HG02884 (cell line): ENCODE measurements at regions not wholly inside any gene's neighbourhood (a gene's known extent, or its start where the extent isn't known, plus 50 kb on each side); places are given as distances from the start of the nearest gene placed in this dataset.

Experiments used
- ATAC-seq: cut with Tn5 transposase; IDR thresholded peaks from one replicate; pipeline ENCODE4 v1.9.1; 2021; ENCODE audit warnings: mild to moderate bottlenecking, moderate library complexity; ENCODE audit not compliant: unreplicated experiment

DNA sequence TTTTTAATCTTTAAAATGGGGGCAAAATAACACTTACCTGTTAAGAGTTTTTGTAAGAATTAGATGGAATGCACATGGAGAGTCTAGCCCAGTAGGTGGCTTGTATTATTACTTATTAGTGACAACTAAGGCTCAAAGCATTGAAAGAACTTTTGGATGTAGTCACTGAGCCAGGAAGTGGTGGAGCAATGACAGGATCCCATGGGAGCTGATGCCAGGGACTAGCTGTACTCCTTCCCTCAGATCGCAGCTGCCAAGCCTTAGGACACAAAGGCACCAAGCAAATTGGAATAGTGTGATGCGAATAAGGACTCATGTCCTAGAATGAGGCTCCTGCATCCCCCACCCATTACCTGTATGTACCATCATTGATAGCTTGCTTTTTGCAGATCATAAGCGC lies 370.4 kb upstream of the RGMA start:
- ATAC-seq: no peak

DNA sequence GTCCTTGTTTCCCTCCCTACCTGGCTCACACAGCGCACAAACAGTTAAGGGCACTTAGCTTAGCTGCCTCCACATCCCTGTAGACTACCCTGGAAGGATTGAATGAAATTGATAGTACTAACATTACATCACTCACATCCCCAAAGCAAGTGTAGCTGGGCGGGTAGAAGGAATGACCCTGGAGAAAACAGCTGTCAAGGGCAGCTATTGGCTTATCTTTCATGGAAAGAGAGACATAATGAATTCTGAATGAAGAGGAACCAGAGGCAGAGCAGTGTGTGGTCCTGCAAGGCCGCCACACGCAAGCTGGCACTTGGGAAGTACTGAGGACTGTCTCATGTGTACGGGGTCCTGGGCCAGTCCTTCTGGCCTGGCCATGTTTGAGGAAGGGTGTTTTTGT lies 369.6 kb upstream of the RGMA start:
- no peak for ATAC-seq

DNA sequence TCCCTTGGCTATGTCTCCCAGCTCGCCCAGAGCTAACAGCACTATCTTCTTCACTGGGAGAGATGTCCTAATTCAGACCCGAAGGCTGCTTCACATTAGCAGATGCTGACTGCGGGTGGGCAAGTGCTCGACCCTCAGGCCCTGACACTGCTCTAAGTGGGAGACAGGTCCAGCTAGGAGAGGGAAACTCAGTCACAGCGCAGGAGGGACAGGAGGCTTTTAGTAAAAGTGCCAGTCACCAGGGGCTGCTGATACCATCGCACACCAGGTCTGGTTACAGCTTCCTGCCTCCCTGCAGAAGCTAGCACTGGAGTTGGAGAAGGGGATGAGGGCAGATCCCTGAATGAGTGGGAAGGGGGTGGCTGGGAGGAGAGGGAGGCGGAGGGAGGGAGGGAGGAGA lies 365.8 kb upstream of the RGMA start:
- ATAC-seq: no peak

DNA sequence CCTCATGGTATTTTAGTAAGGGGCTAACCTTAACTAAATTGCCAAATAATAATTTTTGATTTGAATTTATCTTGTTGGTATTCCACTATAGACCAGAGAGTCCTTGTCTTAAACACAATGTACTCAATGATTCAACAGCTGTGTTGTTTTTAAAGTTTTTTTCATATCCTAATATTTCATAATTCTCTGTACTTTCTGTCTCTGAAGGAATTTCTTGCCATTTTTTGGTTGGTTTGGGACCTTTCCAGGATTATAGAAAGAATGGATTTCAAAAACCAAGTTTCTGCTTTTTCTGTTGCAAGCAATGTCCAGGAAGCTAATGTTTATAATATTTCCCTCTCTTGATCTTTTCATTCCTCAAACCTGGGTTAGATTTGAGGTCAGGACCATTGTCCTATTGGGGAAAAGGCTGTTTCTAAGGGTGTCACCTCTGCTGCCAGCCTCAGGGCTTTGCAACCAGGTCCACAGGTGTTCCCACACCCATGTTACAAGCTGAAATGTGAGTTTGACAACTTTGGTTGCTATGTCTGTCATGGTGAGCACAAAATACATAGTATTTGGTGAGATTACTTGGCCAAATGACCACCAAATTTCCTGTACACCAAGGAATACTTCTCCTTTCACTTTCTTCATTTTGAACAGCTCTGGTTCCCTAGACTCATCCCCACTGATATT lies 363.7 kb upstream of the RGMA start:
- no peak for ATAC-seq

DNA sequence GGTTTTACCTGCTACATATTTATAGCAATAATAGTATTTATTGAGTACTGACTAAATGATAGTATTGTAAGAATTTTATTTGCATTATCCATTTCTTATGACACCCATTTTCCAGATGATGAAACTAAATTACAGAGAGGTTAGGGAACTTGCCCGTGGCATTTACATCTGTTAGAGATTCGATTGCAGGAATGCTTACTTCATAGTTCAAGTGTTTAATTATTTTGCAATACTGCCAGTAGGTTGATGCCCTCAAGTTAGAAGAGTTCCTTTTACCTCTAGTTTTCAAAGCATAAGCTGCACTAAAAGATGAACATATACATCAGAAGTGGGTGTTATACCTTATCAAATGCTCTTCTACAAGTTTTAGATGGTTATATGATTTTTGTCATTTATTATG lies 362.8 kb upstream of the RGMA start:
- no peak for ATAC-seq

DNA sequence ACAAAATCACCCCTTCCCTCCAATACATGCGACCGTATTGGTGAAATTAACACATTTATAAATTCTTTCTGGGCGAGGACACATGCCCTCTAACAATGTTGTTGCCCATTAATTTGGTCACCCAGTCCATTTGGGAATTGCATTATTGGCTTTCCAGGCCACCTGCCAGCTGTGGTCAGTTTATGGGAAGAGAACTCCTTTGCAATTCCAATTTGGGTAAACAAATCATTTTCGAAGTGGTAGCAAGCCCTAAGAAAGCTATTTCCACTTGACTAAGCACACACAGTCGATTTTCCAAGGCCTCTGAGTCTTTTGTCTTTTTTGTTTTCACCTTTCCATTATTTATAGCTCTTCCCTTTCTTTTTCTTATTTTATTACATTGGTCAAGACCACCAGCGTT lies 362.3 kb upstream of the RGMA start:
- ATAC-seq: no peak

DNA sequence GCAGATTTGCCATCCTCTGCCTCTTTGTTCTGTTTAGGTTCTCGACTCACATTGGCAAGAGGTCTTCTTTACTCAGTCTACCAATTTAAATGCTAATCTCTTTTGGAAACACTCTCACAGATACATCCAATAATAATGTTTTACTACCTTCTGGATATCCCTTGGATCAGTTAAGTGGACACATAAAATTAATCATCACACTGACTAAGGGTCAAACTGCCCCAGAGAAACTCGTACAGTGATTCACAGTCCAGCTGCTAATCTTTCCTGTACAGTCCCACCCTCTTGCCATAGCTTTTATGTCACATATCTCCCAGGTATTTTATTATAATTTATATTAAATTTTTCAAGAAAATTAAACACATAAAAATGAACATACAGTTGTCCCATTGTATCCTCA lies 360.8 kb upstream of the RGMA start:
- ATAC-seq: no peak

DNA sequence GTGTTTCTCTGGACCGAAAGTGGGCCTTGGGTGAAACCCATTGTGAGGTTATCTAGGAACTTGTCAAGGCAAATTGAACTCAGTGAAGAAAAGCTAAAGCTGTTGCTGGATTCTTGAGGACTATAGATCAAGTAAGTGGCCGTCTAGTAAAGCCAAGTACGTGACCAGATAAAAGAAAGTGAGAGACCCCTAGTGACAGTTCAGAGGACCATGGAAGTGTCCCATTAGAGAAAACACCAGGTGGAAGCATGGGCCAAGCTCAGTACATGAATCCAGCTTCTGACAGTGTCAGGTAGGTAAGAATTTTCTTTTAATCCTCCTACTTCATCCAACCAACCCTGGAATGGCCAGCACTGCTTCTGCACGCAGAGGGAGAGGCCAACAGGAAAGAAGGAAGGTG lies 349.3 kb upstream of the RGMA start:
- ATAC-seq: no peak

DNA sequence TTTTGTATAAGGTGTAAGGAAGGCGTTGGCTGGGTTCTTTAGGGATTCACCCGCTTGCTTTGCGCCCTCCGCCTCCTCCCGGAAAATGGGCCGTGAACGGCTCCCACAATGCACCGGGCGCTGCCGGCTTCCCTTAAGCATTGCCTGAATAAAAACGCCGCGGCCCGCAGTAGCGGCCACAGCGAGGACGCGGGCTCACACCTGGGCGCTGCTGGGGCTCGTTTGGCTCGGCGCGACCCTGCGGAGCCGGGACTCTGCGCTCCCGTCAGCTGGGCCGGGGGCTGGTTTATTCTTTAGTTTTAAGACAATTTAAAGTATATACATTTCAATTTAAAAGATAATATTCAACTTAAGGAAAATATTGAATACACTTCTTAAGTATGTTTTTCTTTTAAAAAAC lies 343.5 kb upstream of the RGMA start:
- no peak for ATAC-seq

DNA sequence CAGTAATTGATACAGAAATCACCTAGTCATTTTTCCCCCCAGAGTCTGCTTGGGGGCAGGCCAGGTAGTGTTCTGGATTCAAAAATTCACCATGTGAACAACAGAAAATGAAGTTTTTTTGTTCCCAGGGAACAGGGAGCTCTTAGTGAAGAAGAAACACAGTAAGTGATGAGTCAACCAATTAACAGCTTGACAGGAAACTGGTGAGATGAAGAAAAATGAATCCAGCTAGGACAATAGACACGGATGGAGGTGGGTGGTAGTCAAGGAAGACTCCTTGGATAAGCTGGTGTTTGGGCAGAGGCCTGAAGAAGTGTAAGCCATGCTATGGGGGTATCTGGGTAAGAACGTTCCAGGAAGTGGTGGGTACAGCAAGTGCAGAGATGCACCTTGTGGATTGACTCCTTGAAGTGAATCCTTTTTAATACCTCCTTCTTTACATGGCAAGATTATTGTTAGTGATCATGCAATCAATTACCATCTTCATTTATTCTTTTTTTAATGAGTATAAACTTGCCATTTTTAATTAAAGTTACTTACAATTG lies 339.9 kb upstream of the RGMA start:
- no peak for ATAC-seq

DNA sequence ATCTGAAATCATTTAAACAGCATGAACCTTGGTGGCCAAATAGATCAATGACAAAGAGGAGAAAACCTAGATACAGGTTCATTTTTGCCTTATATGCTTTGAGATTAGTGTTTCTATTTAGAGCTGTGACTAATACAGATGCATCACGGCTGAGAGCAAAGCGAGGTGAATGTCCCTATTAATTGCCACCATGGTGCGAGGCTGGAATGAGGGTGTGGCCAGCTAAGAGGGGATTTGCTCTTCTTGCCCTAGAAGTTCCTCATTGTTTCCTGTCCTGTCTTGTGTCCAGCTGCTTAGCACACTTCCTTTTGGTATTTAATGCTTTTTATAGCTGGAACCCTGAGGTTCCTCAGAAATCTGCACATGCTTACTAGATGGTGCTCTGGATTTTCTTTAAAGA lies 339.1 kb upstream of the RGMA start:
- ATAC-seq: no peak

DNA sequence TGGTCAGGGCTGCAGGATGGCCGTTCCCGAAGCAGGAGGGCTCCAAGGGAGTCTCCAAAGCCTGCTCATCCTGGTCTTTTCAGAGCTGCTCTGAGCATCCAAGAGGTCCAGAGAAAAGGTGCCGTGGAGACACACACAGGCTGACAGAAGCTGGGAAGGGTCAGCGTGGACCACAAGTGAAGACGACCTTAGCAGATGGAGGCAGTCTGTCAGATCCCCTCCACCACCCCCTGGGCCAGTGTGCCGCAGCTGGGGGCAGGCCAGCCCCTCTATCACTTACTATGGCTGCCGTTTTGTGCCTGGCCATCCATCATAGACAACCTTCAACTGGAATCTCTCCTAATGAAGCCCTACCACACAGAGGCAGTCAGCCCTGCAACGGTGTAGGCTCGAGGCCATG lies 335.1 kb upstream of the RGMA start:
- ATAC-seq: no peak

DNA sequence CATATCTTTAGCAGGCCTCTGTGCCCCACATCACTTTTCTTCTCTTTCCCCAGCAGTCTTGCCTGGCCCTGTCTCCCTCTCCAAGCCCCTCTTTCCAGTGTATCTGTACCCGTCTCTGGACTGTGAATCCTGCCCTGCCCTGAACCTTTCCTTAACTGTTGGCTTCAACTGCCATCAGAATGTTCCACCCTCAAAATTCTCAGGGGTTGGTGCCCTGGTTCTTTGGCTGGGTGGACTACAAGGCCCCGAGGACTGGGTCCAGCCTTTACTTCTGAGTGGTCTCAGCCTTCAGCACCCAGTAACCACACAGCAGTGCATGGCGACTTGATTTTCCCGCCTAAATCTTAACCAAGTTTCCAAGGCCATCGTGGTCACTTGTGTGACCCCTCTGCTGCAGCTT lies 333.5 kb upstream of the RGMA start:
- no peak for ATAC-seq

DNA sequence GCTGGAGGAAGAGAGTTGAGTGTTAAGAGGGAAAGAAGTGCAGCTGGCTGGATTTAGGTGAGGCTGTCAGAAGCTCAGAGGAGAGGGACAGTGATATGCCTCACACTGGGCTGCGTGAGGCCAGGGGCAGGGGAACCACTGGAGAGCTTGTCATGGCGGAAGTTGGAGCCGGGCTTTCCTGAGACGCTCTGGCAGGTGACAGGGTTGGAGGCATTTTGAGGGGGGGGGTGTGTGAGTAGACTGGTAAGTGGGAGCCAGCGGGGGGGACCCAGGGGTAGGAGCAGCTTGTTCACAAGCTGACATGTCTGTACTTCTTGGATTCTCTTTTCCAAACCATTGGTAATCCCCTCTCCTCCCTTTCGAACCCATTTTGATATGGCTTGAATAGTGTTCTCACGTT lies 331.5 kb upstream of the RGMA start:
- ATAC-seq: no peak

DNA sequence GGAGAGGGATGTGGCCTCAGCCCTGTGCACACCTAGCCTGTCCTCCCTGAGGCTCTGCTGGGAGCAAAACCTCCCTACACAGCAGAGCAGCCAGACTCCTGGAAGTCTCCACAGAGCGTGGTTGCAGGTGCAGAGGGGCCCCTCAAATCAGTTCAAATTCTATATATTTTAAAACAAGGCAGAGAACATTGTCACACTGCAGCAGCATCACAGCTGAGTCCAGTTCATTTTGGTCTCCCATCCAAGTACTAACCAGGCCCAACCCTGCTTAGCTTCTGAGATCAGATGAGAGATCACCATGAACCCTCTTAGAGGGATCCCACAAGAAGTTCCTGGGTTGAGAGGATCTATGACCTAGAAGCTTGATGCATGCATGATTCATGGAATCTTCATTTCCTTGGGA lies 331.0 kb upstream of the RGMA start:
- no peak for ATAC-seq

DNA sequence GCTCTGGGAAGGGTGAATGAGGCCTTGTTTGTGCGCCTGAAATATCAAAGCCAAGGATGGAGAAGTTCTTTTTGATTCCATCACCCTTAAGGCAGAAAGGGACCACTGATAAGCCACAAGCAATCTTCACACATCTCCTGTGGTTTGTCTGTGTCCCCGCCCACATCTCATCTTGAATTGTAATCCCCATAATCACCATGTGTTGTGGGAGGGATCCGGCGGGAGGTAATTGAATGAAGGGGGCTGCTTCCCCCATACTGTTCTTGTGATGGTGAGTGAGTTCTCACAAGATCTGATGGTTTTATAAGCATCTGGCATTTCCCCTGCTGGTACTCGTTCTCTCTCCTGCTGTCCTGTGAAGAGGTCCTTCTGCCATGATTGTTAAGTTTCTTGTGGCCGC lies 329.6 kb upstream of the RGMA start:
- ATAC-seq: no peak

DNA sequence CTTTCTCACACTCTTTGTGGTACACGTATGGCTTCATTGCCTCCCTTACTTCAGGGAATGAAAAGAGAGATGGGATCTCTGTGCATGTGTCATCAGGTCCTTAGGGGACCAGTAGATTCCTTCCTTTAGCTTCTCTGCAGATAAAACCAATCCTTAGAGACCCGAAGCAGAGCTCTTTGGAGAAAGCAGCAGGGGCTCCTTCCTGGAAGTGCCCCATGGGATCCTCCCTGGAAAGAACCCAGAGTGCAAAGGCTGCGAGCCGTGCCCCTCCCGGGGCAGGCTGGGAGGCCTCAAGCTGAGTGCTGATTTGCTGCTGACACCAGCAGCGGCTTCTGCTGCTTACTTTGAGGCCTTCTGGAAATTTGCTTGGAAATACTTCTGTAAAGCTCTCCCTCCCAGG lies 328.6 kb upstream of the RGMA start:
- ATAC-seq: no peak

DNA sequence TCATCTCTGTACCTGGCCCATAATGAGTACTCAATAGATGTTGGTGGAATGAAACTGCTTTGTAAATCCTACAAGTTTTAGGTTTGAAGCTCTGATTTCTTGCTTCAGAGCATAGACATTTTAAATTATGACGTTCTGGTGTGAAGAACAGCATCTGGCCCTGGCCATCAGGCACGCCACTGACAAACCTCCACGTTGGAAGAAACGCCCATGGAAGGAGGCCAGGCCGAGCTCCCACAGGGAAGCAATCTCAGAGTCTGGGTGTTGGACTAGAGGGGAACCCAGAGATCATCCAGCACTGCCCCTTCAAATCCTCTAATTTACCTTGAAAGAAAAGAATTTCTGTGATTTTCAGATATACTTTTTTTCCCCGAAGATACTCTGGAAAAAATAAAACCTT lies 328.1 kb upstream of the RGMA start:
- ATAC-seq: no peak

DNA sequence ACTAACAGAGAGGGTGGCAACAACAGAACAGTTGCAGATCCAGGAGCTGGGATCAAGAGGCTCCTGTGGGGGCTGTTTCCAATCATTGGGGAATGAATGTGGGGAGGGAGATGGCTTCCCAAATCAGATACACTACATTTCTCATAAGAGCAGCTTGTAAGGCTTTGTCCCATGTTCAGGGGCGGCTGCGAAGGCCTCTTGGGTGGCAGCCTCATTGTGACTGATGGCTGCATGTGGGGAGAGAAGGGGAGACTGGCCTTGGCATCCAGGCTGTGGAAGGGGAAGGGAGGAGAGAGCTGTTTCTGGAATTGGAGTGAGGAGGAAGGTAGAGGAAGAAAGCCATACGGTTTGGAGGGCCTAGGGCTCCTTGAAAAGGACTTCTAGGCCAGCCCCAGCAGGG lies 326.6 kb upstream of the RGMA start:
- ATAC-seq: no peak

DNA sequence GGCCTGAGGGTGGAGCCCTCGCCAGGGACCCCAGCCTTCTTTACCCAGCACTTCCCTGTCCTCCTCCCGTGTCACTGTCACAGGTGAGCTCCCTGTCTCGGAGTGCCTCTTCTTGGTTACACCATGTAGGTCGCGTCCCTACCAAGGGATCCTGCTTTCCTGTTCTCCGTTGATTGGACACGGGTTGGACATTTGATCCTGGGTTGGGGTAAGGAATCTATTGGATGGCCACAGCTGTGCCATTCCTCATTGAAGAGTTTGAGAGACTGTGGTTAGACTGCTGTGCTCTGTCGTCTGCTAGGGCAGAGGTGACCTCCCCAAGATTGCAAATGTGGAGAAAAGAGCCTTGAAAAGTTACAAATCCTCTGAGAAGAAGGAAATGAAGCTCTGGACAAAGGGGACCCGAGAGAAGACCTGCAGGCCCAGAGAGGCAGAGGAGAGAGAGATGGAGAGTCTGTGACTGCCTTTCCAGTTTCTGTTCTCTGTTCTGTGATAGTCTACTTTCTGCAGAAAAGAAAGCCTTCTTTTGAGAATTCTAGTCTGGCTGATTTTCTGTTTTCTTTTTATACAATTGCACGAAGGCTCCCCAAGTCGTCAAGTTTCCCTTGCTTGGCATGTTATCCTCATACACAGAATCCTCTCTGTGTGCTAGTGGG lies 325.7 kb upstream of the RGMA start:
- ATAC-seq: no peak

DNA sequence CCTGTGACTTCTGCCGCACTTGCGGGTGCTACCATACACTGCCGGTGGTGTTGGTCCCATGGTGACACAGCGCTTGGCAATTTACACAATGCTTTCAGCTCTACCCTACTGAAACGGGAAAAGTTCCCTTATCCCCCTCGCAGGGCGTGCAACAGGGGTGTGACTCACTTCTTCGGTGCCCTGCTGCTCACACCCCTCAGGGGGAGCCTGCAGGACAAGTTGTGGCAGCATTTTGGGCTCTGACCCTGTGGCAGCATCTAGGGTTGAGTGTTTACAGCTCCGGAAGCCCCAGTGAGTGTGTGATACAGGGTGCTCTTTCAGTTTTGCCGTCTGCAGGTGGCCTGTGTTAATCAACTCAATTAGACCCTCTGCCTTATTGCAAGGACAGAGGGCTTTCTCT lies 324.7 kb upstream of the RGMA start:
- no peak for ATAC-seq

DNA sequence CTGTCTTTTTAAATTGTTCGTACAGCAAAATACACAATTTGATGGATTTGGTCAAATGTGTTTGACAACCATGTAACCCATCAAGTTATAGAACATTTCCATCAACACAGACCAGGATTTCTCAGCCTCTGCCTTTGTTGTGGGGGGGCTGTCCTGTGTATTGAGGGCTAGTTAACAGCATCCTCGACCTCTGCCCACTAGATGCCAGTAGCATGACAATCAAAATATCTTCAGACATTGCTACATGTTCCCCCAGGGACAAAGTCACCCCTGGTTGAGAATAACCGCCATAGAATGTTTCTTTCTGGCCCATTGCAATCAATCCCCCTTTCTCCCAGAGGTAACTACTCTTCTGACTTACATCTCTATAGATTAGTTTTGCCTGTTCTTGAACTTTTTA lies 310.1 kb upstream of the RGMA start:
- ATAC-seq: no peak

DNA sequence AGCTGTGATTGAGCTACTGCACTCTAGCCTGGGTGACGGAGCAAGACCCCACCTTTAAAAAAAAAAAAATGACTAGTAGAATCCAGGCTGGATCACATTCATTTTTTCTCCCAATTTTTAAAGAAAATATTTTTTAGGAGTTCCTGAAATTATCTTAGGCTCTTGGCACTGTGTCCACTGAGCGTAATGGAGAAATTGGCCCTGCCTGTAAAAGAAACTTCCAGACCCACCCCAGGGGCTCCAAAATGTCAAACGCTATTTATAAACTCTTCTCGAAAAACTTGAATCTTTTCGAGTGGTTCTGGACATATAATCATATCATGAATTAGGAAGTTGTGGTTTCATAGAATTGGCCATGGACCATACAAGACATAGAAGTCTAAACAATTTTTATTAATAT lies 300.2 kb upstream of the RGMA start:
- no peak for ATAC-seq
